RWPE2 (cell line): ENCODE measurements at regions not wholly inside any gene's neighbourhood (a gene's known extent, or its start where the extent isn't known, plus 50 kb on each side); places are given as distances from the start of the nearest gene placed in this dataset.
A peak's percentile ranks its signal among the peaks of the same experiment; 100 is the strongest.

Source experiments
- ATAC-seq: fragments of 200-7000 bp; cut with Tn5 transposase; 3 replicates; pipeline ENCODE4 v1.9.1; 2021; ENCODE audit warnings: low read depth
- DNase-seq: peaks from one replicate; pipeline ENCODE4 v3.0.0-alpha.2; 2020; ENCODE audit warnings: low spot score
- H3K27ac ChIP-seq: fragments of 450-650 bp; 2 replicates; pipeline ENCODE4 v1.5.1; 2017; ENCODE audit warnings: mild to moderate bottlenecking; ENCODE audit not compliant: poor library complexity, severe bottlenecking
- H3K27me3 ChIP-seq: fragments of 250-450 bp; sonication (Bioruptor Pico); 2 replicates; pipeline ENCODE4 v1.5.1; 2021; ENCODE audit warnings: mild to moderate bottlenecking, moderate library complexity; ENCODE audit not compliant: insufficient read depth, poor library complexity, severe bottlenecking
- H3K36me3 ChIP-seq: fragments of 250-450 bp; sonication (Bioruptor Pico); 2 replicates; pipeline ENCODE4 v1.5.1; 2020; ENCODE audit warnings: low read depth, mild to moderate bottlenecking, moderate library complexity
- H3K4me1 ChIP-seq: fragments of 250-450 bp; sonication (Bioruptor Pico); 2 replicates; pipeline ENCODE4 v1.5.1; 2021; ENCODE audit warnings: mild to moderate bottlenecking, moderate library complexity; ENCODE audit not compliant: insufficient read depth, poor library complexity, severe bottlenecking
- H3K4me3 ChIP-seq: fragments of 250-450 bp; sonication (Bioruptor Pico); 2 replicates; pipeline ENCODE4 v1.5.1; 2021; ENCODE audit warnings: mild to moderate bottlenecking, moderate library complexity; ENCODE audit not compliant: severe bottlenecking
- H3K9me3 ChIP-seq: fragments of 250-450 bp; sonication (Bioruptor Pico); 2 replicates; pipeline ENCODE4 v1.5.1; 2021; ENCODE audit warnings: mild to moderate bottlenecking, moderate library complexity; ENCODE audit not compliant: severe bottlenecking
- CTCF ChIP-seq: fragments of 450-650 bp; IDR thresholded peaks from one replicate; pipeline ENCODE4 v1.5.1; 2017; ENCODE audit warnings: mild to moderate bottlenecking, moderate library complexity; ENCODE audit not compliant: poor library complexity, severe bottlenecking

- no peak for DNase-seq
- no peak for TF ChIP-seq CTCF
- H3K27me3 ChIP-seq = peaks cover 51% of the 10 kb centered on the region
- H3K4me1 ChIP-seq = no peaks in the 10 kb centered on the region
- no peak overlapping the region for H3K27ac ChIP-seq
- no peaks in the 10 kb centered on the region for H3K9me3 ChIP-seq
- no peak overlapping the region for H3K4me3 ChIP-seq
- no peaks in the 10 kb centered on the region for H3K36me3 ChIP-seq
- ATAC-seq = 0 out of 3 replicates have a peak, but pooled peaks have one; percentile 13
These were observed 78.8 kb upstream of the NRXN3 start for GRCh38 chr14:78091361-78091760.

- H3K9me3 ChIP-seq = no peaks in the 10 kb centered on the region
- H3K36me3 ChIP-seq = no peaks in the 10 kb centered on the region
- H3K27ac ChIP-seq = no peak overlapping the region
- TF ChIP-seq CTCF = no peak
- DNase-seq (no peak), ATAC-seq (peak; percentile 8; the same call in 1 of the 3 replicates)
- no peaks in the 10 kb centered on the region for H3K4me1 ChIP-seq
- H3K4me3 ChIP-seq = no peak overlapping the region
- H3K27me3 ChIP-seq = peaks cover 46% of the 10 kb centered on the region
These were observed 78.1 kb upstream of the NRXN3 start for GRCh38 chr14:78092040-78092439.

- no peak overlapping the region for H3K27ac ChIP-seq
- no peaks in the 10 kb centered on the region for H3K9me3 ChIP-seq
- no peaks in the 10 kb centered on the region for H3K4me1 ChIP-seq
- no peaks in the 10 kb centered on the region for H3K27me3 ChIP-seq
- no peak for DNase-seq
- no peaks in the 10 kb centered on the region for H3K36me3 ChIP-seq
- no peak for ATAC-seq
- TF ChIP-seq CTCF = no peak
- no peak overlapping the region for H3K4me3 ChIP-seq
These were observed 66.9 kb upstream of the NRXN3 start for GRCh38 chr14:78103271-78103670.

GRCh38 chr14:78104160-78104559 lies 66.0 kb upstream of the NRXN3 start:
- H3K36me3 ChIP-seq = no peaks in the 10 kb centered on the region
- H3K27ac ChIP-seq = no peak overlapping the region
- H3K9me3 ChIP-seq = no peaks in the 10 kb centered on the region
- no peak for ATAC-seq
- H3K27me3 ChIP-seq = no peaks in the 10 kb centered on the region
- H3K4me1 ChIP-seq = no peaks in the 10 kb centered on the region
- DNase-seq = no peak
- H3K4me3 ChIP-seq = no peak overlapping the region
- TF ChIP-seq CTCF = no peak

GRCh38 chr14:78104655-78105054 lies 65.5 kb upstream of the NRXN3 start:
- no peak overlapping the region for H3K27ac ChIP-seq
- no peaks in the 10 kb centered on the region for H3K4me1 ChIP-seq
- no peak for DNase-seq
- H3K36me3 ChIP-seq = no peaks in the 10 kb centered on the region
- no peaks in the 10 kb centered on the region for H3K9me3 ChIP-seq
- TF ChIP-seq CTCF = no peak
- H3K4me3 ChIP-seq = no peak overlapping the region
- ATAC-seq = no peak
- no peaks in the 10 kb centered on the region for H3K27me3 ChIP-seq
